HG02798 (cell line): ENCODE measurements at regions not wholly inside any gene's neighbourhood (a gene's known extent, or its start where the extent isn't known, plus 50 kb on each side); places are given as distances from the start of the nearest gene placed in this dataset.

ENCODE experiments used
- ATAC-seq: cut with Tn5 transposase; IDR thresholded peaks from one replicate; pipeline ENCODE4 v1.9.1; 2021; ENCODE audit warnings: mild to moderate bottlenecking; ENCODE audit not compliant: unreplicated experiment, poor library complexity

DNA sequence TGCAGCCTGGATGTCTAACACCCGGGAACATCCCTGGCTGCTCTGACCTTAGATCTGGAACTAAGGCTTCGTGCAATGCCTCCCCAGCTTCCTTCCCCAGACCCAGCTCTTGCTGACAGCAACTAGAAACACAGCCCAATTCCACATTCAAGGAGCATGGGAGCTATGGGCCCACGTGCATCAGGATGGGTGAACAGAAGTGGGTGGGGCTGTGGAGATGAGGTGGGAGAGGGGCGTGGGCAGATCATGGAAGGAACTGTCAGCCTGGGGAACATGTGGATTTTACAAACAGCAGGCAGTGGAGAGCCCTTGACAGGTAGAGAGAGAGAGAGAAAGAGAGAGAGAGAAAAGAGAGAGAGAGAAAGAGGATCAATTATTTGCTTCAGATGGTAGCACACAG is 231.6 kb downstream of the MATN1 start:
- no peak for ATAC-seq

DNA sequence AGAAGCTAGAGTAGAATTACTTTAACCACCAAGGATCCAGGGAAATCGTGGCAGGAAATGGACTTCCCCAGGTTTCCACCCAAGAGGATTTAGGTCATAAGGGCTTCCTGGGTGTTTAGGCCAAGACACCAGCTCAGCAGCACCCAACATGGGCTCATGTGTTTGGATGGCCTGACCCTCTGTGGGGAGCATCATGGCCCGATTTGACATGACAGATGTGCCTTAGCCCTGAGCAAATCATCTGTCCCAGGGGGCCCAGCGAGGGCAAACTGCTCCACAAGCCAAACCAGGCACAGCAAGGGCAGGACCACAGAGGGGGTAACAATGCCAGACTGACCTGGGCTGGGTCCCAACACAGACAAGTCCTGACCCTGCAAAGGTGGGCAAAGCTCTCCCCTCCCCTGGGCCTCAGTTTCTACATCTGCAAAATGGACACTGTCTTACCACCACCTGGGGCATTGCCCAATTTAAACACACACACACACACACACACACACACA is 232.8 kb downstream of the MATN1 start:
- ATAC-seq, result no peak

DNA sequence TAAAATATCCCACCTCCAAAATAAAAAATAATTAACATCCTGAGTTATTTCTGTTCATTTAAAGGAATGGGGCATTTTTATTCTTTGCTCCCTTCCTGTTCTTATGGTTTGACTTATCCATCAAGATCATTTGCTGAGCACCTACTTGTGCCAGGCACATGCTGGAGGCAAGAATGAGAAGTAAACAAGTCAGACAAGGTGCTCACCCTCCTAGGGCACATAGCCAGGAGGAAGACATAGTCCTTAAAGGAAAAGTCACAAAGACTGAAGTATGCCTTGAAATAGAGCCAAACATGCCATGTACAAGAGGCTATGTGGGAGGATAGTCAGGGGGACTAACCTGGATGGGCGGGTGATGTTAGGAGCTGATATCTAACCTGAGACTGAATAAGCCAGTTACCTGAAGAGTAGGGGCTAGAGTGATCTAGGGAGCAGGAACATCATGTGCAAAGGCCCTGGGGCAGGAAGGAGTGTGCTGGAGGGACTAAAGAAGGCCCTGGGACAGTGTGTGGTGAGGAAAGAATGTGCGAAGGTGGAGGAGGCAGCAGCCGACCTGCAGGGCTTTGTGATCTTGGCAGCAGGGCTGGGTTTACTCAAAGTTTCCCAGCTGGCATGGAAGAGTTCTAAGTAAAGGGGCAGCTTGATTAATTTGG is 233.5 kb downstream of the MATN1 start:
- no peak for ATAC-seq

DNA sequence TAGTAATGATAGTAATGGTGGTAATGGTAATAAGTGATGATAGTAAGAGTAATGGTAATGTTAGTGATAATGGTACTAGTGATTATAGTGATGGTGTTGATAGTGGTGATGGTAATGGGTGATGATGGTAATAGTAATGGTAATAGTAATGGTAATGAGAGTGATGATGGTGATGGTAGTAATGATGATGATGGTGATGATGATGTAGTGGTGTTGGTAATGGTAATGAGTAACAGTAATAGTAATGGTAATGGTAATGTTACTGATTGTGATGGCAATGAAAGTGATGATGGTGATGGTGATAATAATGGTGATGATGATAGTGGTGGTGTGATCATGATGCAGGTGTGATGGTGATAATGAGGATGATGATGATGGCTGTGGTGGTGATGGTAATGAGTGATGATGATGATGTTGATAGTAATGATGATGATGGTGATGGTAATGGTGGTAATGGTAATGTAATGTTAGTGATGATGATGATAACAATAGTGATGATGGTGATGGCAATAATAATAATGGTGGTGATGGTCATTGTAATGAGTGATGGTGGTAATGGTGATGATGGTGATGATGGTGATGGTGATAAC is 235.0 kb downstream of the MATN1 start:
- ATAC-seq, result no peak

DNA sequence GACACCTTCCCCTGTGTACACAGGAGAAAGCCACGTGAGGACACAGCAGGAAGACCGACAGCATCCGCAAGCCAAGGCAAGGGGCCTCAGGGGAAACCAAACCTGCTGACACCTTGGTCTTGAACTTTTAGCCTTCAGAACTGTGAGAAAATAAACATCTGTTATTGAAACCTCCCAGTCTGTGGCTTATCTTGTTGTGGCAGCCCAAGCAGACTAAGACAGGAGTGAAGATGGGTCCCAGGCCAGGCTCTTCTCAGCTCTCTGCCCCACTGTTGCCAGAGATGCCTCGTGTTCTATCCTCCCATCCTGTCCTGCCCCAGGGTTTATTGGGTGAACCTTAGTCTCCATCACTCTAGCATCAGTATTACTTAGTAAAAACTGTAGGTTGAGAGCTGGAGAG is 236.3 kb downstream of the MATN1 start:
- ATAC-seq, result no peak

DNA sequence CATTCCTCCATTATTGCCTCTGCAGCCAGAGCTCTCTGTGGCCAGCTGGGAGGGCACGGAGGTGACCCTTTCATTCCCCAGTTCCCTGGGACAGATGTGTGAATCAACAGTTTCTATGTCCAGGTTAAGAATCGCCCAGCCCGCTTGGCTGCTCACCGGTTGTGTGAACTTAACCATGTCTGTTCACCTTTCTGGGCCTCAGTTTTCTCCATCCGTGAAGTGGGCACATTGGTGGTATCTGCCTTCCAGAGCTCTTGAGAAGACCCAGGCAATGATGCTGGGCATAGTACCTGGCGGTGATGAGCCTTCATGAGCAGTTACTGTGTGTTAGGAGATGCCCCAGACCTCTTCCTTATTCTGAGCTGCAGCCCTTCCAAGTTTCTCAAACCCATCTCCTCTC is 238.3 kb downstream of the MATN1 start:
- ATAC-seq, result no peak

DNA sequence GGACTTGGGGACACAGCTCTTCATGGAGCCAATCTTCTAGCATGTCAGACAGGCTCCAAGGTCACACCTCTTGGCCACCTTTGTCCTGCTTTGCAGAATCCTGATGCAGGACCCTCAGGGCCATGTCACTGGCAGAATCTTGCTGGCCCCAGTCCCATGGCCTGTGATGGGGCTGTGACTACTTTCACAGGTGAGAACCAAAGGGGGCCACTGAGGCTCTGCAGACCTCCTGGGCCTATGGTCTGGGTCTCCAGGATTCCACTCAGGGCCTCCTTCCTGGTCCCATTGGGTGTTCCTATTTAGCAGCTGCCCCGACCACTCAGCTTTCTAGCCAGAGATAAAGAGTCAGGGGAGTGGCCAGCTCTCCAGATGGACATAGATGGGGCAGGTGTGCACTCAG is 238.7 kb downstream of the MATN1 start:
- no peak for ATAC-seq

DNA sequence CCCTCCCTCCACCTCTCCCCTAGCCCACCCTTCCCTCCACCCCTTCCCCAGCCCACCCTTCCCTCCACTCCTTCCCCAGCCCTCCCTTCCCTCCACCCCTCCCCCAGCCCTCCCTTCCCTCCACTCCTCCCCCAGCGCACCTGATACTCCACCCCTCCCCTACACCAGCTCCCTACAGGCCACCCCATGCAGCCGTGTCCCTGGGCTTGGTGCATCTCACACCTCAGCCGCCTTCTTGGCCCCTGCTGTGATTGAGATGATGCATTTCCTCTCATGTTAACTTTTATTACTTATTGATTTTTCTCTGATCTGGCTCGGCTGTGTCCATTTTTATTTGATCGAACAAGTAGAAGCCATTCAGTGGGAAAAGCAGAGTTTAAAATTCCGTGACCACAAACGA is 243.8 kb downstream of the MATN1 start:
- no peak for ATAC-seq

DNA sequence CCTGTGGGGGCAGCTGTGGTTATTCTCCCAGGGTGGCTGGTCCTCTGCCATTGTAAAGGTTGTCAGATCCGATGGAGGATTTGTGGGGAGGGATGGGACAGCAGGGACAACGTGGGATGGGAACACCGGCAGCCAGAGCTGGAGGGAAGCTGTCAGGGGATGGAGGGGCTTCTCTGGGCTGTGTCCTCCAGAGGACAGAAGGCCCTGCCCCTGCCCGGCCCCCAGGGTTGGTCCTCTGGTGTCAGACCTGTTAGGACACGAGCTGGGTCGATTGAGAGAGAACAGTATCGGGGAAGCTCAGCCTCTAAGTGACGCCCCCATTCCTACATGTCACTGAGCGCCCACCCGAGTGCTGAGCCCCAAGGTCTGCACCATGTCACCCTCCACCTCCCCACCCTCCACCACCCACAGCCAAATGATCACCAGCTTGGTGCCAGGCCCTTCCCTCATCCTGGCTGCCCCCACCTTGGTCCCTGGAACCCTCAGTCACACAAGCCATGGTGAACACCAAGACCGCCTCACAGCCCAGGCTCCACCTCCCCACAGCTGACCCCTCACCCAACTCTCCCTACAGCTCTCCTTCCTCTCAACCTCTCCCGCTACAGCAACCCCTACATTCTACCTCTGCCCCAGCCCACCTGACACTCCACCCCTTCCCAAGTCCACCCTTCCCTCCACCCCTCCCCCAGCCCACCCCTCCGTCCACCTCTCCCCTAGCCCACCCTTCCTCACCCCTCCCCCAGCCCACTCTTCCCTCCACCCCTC is 244.4 kb downstream of the MATN1 start:
- ATAC-seq, result no peak

DNA sequence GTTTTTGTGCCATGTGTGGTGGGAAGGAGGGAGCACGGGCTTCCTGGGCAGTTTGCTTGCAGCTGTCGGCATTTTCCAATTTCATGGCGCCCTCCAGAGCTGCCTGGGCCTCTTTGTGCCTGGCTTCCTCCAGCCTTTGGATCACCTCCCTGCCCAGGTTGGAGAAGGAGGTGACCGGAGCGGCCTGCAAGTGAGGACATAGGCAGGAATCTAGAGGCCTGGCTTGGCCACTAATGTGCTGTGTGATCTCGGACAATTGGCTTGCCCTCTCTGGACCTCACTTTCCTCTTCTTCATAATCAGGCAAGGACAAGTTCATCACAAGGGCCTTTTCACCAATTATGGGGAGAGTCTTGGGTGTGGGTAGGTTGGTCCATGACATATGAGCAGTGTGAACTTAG is 245.1 kb downstream of the MATN1 start:
- no peak for ATAC-seq

DNA sequence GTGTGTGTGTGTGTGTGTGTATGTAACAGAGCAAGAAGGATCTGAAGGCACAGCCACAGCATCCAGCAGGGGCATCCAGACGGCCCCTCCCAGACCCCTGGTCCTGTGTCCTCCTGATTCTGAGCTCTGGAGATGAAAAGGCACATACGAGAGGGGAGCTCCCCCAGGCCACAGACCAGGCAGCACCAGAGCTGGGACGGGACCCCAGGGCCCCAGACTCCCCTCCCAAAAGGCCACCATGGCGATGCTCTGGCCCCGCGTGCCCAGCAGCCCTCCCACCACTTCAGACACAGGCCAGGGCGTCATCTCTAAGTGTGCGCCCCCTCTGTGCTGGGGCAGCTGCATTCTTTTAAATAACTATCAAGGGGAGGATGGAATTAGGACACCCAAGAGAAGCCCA is 245.8 kb downstream of the MATN1 start:
- ATAC-seq, result no peak

DNA sequence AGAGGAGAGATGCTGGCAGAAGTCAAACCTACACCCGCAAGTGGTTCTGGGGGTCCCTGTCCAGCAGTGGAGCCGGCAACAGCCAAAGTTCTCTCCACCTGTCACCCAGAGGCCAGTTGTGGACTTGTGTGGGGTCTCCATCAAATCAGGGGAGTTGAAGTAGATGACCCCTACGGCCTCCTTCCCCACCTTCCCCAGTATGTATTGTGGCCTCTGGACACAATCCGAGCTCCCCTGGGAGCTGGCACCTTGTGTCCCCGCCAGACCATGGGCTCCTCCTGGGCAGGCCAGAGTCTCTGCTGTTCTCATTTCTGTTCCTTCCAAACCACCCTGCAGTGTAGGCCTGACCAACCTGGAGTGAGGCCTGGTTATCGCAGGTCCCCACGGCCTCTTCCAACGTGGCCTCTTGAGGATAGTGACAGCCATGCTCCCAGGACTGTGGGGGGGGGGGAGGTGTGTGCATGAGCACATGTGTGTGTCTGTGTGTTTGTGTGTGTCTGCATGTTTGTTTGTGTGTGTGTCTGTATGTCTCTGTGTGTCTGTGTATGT is 246.4 kb downstream of the MATN1 start:
- ATAC-seq, result no peak

DNA sequence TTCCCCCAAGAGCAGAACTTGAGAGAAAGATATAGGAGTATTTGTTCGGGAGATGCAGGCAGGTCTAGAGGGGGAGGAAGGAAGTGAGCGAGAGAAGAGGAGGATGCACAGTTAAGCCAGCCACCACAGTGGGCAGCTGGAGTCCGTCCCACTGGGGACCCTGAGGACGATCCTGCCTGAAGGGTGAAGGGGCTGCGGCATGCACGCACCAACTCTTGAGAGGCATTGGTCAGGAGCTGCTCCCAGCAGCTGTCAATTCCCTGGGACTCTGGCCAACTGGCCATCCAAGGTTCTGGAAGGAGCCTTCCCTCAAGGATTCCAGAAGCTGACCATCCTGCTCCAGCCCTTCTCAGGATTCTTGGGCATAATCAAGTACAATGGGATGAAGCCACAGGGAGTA is 246.9 kb downstream of the MATN1 start:
- no peak for ATAC-seq

DNA sequence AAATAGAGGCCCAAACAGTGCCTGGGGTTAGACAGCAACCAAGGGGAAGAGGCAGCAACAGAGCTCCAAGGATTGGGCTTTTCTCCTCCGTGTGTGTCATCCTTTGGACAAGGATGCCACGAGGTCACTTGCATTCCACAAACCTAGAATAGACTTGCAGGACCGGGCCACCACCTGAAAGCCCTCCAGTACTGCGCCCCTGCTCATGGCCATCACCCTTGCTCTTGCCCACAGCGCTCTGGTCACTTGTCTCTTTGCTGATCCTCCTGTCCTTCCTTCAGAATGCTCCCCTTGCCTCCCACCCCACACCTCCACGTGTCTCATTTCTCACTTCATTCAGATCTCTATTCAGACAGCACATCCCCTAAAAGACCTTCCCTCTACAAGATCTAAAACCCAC is 247.4 kb downstream of the MATN1 start:
- no peak for ATAC-seq

DNA sequence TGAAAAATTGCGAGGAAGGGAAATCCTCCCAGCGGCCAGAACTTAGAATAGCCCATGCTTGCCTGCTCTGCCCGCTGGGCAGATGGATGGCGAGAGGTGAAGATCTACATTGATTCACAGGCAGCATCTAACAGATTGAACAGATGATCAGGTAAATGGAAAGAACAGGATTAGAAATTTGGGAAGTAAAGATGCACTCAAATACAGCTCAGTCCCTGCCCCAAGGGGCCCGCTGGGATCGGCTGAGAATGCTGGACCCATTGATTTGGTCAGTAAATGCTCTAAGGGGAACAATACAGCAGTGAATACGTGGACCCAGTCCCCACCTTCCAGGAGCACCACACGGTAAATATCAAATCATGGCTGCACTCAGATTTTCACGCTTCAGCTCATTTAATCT is 248.2 kb downstream of the MATN1 start:
- no peak for ATAC-seq

DNA sequence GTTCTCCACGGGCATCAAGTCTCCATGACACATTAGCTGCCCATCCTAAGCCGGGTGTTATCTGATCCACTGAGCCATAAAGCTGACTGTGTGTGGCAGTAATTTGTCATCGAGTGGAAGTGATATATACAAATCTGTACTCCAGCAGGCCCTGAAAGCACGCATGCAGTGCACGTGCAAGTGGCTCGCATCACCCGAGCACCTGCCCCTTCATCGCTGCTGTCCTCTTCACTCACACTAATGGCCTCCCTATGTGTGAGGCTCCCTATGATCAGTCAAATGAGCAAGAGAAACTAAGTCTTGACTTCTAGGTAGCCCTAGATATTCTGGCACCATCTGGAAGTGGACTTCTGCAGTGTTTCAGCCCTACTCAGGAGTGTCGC is 248.6 kb downstream of the MATN1 start:
- ATAC-seq, result no peak

DNA sequence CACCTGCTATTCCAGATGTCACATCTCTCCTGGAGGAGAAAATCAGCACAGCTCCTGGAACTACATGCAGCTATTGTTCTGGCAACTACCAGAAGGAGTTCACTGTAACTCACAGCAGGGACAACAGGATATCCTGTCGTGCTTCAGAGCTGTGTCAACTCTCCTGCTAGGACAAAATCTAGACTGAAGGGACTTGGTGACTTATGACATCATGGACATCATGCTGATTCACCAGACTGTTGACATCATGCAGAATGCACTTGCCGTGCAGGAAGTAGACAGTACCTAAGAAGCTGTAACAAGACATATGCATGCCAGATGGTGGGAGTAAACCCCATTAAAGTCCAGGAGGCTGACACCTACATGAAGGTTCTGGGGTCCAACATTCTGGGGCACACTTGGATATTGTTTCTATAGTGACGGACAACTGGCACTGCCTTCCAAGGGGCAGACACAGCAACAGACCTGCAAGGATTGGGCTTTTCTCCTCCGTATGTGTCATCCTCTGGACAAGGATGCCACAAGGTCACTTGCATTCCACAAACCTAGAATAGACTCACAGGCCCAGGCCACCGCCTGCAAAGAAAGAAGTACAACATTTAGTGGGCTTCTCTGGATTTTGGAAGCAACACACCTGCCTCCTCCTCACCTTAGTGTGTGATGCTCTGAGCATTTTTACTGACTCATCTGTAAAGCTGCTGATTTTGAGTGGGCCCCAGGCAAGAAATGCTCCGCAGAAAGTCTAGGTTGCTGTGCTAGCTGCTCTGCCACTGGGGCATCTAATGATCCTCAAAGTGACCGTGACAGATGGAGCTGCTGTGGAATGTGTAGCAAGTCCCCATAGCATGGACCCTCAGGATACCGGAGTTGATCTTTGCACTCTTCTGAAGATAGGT is 249.2 kb downstream of the MATN1 start:
- no peak for ATAC-seq

DNA sequence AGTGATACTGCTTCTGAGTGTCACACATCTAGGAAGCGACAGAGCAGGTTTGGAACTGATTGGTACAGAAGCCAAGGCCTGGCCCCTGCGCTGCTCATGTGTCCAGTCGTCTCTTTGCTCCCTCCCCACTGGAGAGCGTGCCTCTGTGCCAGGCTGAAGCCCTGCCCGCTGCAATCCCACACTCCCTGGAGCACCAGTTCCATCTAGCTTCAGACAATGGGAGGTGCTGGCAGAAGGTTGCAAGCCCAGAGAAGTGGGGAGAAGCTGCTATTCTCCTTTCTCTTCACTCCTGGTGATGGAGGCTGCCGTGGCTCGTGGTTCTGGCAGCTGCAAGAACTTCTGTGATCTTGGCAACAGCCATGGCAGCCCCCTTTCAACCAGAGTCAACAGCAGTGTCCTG is 250.9 kb downstream of the MATN1 start:
- no peak for ATAC-seq

DNA sequence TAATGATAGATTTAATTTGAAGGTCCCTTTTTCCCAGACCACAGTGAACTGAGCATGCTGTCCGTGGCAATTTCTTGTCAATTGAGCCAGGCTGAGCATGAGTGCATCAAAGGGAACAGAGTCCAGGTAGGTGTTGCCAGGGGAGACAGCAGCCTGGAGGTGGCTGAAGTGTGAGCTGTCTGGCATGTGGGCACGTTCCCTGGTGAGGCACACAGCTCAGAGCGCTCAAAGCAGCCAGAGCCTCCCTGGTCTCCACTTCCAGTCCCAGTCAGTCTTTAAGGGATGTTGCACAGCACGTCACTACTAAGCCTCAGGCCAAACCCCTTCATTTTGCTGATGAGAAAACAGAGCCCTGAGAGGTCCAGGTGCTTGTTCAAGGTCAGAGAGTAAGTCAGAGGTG is 251.4 kb downstream of the MATN1 start:
- no peak for ATAC-seq

DNA sequence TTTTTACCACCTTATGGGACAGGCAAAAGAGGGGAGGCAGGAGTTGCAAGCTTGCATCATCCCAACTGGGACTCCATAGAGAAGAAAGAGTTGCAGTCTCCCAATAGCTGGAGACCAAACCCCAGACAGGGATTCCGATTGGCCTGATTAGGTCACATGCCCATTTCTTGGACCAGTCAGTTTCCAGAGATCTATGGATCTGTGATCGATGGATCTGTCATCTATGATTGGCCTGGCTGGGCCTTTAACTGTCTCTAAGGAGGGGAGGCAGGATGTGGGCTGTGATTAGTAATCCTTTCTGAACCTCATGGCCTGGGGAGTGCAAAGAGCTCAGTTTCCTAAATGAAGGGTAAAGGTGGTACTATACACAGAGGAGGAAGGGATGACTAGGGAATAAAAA is 252.1 kb downstream of the MATN1 start:
- no peak for ATAC-seq
